Mucosa of gallbladder (tissue), 1 donor: ENCODE measurements at regions not wholly inside any gene's neighbourhood (a gene's known extent, or its start where the extent isn't known, plus 50 kb on each side); places are given as distances from the start of the nearest gene placed in this dataset.
"Not testable (repeated sequence)": the region's sequence is repeated elsewhere in the genome, so short reads cannot be mapped to it uniquely, and the experiment has no call there.

ENCODE experiments used
- DNase-seq: peaks from one replicate; pipeline ENCODE4 v3.0.0-alpha.2; 2020; ENCODE audit warnings: low spot score
- donor health status: DM: no; HTN: no; CAD: no.

DNA sequence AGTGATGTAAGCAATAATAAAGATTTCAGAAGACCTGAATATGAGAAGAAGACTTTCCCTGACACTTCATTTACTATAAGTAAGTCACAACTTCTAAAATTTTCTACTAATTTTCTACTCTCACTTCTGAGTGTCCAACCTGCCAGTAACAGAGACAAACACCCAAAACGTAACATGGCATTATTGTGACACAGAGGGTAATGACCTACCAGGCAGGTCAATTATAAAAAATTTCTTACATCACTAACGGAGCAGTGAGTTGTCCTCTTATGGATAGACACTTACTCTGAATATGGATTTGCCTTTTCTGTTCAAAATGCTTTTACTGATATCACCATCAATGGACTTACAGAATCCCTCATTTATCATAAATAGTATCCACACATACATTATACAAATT is 405.9 kb upstream of the MAGEB16 start:
- DNase-seq, result no peak

DNA sequence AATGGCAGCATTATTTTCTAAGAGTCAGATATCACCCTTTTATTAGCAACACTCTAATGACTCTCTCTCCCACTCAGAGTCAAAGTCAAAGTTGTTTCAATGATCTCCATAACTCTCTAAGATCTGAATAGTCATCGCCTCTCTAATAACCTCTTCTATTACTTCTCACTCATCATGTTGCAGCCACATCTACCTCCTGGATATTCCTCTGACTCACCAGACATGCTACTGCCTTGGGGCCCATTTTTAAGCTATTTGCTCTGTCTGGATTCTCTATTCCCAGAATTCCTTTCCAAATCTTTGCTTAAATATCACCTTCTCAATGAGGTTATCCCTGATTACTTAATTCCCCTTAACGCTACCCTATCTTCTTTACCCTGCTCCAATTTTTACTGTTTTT is 391.8 kb upstream of the MAGEB16 start:
- DNase-seq, result no peak

DNA sequence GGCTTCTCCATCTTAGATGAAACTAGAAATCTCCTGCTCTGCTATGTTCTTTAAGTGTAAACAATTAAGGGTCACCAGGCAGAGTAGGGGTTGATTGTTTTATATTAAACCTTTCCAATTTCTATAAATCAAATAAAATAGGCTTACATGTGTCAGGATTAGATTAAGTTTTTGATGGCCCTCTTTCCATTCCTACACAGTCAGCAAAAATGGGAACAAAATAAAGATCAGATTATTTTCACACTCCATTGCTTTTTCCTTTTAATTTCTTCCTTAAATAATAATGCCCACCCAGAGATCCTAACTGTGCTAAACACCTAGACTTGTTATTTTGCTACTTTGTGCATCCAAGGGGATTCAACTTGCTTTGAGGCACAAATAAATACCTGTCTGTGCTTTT is 381.4 kb upstream of the MAGEB16 start:
- DNase-seq, result no peak

DNA sequence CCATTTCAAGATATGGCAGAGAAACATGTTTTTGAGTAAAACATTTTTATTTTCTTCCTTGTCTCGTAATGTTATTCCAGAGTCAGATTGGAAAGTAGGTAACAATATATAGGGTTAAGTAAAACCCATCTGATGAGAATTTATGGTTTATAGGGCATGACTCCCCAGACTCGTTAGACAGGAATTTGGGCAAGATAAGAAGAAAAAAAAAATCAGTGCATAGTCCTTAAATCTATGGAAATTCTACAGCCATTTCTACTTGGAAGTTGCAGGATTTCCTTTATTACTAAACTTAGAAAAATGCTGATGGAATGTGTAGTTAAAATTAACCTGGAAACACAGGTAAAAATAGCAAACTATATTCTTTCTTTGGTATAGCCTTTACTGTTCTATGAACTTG is 366.1 kb upstream of the MAGEB16 start:
- DNase-seq, result no peak

DNA sequence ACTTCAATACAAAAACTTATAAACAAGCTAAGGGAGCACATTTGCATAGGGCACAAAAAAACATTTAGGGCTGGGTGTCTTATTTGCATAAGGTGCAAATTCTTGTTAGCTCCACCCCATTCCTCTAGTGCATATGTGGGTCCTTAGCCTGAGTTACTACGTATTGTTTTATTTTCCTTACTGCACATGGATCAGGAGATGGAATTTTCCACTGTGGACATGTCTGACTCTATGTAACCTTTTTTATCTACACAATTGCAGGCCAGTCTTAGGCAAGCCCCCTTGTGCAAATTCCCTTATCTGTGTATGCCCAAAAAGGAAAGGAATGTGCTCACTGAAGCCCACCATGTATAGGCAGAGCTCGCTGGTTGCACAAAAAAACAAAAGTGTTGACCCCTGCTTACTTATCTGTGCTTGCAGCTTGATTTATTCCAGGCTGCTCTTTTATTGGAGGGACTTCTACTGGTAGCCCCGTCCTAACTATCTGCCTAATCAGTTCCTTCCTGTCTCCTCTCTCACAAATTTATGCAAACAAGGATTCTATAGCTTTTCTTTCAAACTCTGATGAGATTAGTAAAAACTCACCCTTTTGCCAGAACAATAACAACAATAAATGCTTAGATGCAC is 359.0 kb upstream of the MAGEB16 start:
- DNase-seq, result no peak

DNA sequence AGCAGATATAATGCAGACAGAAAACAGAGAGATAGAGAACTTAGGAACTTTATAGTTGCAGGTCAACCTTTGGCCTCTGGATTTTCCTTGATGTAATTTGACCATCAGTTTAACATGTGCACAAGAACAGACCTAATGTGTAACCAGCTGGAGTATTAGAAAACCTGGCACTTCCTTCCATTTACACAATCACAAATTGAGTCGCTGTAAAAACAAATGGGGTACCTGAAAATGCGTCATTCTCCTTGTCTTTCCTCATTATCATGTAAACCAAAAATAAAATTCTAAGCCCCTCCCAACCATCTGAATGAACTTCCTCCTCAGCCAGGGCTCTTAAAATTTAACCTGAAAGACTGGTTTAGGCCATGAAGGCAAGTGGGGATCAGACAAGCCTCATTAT is 358.4 kb upstream of the MAGEB16 start:
- no peak for DNase-seq

DNA sequence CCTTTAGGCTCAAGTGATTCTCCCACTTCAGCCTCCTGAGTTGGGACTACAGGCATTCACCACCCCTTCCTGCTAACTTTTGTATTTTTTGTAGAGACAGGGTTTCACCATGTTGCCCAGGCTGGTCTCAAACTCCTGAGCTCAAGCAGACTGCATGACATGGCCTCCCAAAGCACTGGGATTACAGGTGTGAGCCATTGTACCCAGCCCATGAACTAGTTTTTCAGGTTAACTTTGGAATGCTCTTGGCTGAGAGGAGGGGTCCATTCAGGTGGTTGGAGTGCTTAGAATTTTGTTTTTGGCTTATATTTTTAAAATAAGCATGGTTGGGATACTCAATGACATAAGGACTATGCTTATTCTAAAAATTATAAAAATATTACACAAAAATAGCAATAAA is 355.7 kb upstream of the MAGEB16 start:
- no peak for DNase-seq

DNA sequence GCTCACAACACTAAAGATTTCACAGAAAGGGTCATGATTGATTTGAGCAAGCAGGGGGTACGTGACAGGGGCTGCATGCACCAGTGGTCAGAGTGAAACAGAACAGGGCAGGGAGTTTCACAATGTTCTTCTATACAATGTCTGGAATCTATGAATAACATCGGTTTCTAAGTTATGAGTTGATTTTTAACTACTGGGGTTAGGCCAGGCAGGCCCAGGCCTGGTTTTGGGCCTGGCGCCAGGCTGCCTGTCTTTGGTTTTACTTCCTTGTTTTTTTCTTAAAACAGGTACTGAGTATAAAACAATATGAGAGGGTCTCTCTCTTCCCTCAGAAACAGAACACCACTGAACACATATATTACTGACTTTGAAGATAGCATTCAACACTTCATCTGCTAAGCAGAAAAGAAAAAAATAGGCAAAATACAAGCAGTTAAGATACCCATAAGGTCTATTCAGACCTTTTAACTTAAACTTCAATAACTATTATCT is 355.0 kb upstream of the MAGEB16 start:
- DNase-seq, result peak; percentile 77

DNA sequence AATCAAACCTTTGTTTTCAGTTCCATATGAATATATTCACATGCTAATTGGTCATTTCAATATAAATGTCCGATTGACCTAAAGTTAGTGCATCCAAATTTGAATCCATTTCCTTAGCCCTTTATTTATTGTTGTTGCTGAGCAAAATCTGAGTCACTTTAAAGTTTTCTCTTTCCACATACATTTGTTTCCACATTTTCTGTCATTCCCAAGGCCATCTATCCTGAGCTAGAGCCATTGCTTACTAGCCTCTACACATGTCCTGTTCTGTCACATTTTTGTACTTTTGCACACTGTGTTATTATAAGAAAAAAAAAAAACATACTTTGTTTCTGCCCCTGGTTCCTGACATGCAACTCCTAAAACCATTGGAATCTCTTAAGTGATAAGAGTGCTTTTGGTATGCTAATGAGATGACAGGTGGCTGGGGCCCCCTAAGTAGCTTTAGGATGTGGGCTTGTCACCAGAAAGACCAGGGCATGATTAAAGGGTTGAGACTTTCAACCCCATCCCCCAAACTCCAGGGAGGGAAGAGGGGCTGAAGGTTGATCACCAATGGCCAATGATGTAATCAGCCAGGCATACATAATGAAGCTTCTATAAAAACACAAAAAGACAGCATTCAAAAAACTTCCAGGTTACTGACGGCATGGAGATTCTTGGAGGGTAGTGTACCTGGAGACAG is 353.3 kb upstream of the MAGEB16 start:
- no peak for DNase-seq

DNA sequence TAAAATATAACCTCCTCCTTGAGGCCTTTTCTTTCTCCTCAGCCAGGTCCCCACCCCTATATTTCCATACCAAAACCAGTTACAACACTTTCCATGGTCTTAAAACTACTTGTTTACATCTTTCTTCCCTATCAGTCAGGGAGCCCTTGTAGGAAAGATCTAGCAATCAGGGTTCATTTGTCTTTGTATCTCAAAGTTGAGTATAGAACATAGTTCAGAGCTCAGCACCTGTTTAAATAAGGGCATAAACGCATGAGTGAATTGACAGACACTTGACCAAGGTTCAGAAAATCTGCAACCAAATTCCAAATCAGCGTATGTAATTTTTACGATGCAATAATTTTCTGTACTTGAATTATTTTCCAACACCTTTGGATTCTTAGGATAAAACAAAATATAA is 352.2 kb upstream of the MAGEB16 start:
- no peak for DNase-seq

DNA sequence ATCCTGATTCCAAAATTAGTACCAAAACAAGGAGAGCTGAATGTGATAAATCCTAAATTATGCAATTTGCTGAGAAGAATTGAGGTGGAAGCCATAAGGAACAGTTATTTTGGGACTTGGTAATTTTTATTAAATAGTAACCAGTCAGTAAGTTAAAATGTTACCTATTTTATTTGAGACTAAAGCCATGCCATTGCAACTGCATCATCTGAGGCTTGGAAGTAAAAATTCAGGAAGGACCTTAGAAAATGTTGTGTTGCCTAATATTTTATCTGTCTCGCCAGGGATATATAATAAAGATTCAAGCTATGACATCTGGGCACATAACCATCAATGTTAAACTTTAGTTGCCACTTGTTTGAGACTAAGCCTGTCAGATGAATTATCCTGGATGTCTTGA is 341.3 kb upstream of the MAGEB16 start:
- no peak for DNase-seq

DNA sequence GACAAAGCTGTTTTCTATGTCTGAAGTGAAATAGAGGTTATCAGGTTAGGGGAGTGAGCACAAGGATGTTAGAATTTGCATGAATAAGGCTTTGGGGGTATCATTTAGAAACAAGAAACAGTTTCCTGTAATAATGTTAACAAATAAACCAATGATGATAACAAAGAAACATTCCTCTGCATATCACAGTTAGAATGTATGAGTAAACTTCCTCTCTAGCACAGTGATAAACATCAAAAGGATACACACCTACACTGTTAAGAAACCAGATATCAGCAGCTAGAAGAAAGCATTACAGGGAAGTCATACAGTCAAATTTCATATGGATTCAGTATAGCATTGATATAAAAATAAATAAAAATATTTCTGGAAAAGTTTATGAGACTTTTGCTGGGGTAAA is 340.0 kb upstream of the MAGEB16 start:
- DNase-seq, result no peak

DNA sequence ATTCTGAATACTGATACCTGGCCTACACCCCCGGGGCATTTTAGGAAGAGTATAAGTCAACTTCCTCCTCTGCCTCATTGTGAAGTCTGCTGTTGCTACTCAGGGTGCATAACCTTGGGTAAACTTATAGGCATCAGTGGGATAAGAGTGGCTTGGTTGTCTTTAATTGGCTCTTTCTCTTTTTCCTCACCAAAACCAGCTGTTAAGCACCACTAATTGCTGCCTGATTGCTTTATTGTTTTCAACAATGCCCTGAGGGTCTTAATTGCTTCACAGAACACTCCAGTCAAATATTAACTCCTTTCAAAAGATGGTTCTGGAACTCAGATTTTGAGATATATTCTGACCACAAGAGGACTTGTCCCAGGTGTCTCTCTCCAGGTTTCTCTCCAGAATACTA is 337.0 kb upstream of the MAGEB16 start:
- no peak for DNase-seq

DNA sequence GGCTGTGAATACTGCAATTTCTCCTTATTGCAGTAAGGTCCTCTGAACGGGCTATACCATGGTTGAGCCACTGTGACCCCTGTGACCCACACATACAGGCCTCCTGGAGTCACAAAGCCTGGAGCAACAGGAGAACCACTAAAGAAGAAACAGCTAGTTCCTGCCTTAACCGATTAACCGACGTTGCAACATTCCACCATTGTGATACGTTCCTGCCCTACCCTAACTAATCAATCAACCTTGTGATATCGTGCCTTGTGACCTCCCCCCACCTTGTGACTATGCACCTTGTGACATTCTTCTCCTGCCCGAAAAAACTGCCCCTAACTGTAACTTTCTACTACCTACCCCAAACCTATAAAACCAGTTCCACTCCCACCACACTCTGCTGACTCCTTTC is 301.5 kb upstream of the MAGEB16 start:
- DNase-seq, result peak; percentile 18

DNA sequence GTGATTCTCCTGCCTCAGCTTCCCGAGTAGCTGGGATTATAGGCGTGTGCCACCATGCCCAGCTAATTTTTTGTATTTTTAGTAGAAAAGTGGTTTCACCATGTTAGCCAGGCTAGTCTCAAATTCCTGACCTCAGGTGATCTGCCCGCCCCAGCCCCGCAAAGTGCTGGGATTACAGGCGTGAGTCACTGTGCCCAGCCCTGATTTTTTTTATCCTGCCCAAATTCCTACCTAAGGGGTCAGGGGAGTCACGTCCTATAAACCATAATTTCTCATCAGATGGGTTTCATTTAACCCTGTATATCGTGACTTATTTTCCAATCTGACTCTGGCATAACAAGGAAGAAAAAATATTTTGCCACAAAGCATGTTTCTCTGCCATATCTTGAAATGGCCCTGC is 300.7 kb upstream of the MAGEB16 start:
- not testable (repeated sequence) for DNase-seq

DNA sequence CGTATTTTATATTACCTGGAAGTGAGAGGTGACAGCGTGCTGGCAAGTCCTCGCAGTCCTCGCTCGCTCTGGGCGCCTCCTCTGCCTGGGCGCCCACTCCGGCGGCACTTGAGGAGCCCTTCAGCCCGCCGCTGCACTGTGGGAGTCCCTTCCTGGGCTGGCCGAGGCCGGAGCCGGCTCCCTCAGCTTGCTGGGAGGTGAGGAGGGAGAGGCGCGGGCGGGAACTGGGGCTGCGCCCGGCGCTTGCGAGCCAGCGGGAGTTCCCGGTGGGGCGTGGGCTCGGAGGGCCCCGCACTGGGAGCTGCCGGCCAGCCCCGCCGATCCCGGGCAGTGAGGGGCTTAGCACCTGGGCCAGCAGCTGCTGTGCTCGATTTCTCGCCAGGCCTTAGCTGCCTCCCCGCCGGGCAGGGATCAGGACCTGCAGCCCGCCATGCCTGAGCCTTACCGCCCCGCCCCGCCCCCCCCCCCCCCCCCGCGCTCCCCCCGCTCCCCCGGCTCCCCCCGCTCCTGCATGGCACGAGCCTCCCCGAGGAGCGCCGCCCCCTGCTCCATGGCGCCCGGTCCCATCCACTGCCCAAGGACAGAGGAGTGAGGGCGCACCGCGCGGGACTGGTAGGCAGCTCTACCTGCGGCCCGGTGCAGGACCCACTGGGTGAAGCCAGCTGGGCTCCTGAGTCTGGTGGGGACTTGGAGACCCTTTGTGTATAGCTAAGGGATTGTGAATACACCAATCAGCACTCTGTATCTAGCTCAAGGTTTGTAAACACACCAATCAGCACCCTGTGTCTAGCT is 298.9 kb upstream of the MAGEB16 start:
- DNase-seq, result no peak

DNA sequence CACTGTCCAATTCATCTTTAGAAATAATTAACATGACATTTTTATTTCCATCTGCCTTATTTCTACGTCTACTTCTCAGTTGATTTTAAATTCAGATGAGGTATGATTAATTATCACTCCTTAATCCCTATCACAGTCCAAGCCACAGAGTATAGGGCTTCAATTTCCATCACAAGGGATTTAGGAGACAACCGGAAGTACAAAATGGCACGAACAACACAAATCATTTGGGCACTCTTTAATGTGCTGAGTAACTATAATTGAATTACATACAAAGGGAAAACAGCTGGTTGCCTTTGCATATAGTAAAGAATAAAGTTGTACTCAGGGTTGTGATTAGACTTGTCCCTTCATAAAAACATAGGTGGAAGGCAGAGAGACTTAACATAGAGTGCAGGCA is 290.4 kb upstream of the MAGEB16 start:
- DNase-seq, result no peak

DNA sequence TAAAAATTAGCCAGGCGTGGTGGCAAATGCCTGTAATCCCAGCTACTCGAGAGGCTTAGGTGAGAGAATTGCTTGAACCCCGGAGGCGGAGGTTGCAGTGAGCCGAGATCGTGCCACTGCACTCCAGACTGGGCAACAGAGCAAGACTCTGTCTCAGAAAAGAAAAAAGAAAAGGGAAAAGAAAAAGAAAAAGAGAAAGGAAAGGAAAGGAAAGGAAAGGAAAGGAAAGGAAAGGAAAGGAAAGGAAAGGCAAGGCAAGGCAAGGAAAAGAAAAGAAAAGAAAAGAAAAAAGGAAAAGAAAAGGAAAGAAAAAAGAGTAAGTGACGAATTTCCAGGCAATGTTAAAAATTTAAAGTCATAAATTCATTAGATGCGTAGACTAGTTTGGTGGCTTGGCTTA is 250.1 kb upstream of the MAGEB16 start:
- not testable (repeated sequence) for DNase-seq

DNA sequence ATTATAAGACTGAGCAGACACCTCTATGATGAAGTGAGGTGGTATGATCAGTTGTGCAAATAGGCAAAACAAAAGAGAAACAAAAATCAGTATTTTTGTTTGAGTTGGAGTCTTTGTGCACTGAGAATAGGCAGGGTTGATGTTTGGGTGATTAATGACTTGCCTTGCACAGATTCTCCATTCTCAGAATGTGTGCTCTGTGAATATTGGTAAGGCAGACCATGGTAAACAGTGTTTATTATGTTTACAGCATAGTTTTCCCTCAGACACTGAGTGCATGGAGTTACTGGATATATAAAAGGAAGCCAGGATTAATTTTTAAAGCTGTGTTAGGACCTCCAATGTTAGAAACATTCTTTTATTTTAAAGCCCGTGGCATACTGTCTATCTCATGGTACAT is 240.2 kb upstream of the MAGEB16 start:
- no peak for DNase-seq

DNA sequence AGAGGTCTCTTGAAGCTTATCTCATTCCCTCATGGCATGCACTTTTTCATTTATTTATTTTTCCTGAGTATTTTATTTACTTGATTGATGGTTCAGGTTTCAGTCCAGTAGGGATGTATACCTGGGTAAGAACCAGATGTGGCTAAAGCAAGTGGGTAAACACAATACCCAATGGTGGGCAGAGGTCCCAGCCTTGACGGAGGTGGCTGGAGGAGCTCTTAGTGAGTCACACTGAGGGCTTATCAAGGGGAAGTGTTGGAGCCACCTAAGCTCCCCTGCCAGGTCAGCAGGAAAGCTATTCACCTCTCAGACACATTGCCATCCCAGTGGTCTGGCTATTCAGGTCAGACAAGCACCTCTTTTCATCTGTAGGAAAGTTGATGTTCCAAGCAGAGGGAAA is 236.2 kb upstream of the MAGEB16 start:
- DNase-seq, result no peak

DNA sequence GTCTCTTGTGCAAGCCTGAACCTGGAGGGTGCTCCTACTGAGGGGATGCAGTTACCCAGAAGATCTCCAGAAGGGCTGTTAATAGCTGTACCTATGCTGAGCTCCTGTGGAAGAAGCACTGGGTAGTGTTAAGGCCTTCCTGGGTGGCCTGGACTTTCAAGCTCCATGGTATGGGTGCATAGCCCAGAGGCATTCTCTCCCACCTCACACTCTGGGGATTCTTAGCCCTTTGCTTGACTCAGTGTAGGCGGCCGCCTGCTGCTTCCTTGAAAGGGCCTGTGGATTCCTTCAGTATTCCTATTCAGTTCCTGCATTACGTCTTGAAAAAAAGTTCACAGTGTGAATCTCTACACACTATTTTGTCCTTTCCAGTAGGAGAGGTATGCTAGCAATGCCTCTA is 235.7 kb upstream of the MAGEB16 start:
- no peak for DNase-seq

DNA sequence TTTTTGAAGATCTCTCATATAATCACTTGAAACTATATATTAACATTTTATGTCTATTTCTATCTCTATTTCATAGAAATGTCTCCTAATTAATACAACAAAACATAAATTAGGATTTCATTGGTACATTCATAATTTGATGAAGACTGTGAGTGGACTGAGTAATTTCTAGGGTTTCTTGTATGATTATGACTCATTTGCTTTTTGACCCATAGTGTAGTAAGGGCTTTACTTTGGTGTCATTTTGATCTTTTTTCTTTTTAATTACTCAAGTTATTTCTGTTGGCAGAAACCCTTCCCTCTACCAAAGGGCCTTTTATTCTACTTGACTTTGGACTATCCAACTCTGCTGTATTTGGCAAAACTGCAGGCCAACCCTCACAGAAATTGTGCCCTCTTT is 207.9 kb upstream of the MAGEB16 start:
- no peak for DNase-seq

DNA sequence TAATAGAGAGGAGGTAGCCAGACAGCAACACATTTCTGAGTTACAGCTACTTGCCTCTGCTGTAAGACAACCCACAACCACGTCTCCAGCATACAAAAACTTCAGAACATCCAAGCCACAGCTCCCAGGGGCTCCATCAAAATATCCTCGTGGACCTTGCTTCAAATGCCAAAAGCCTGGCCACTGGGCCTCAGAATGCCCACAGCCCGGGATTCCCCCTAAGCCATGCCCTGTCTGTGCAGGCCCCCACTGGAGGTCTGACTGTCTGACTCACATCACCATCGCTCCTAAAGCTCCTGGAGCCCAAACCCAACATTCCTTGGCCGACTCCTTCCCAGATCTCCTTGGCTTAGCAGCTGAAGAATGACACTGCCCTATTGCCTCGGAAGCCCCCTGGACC is 186.6 kb upstream of the MAGEB16 start:
- not testable (repeated sequence) for DNase-seq
